H1 (cell line): ENCODE measurements at regions not wholly inside any gene's neighbourhood (a gene's known extent, or its start where the extent isn't known, plus 50 kb on each side); places are given as distances from the start of the nearest gene placed in this dataset.

ENCODE experiments used
- CTCF ChIA-PET: fragments of 300-600 bp; sonication (Branson Sonifier 250); formaldehyde crosslinking; loops from one replicate; lab custom pipeline; 2021; ENCODE audit not compliant: partially characterized antibody; lab: Charles Lee
- POLR2A ChIA-PET: fragments of 300-600 bp; sonication (Branson Sonifier 250); formaldehyde crosslinking; loops from one replicate; lab custom pipeline; 2021; ENCODE audit warnings: inconsistent platforms; ENCODE audit not compliant: partially characterized antibody; lab: Charles Lee
- DNase-seq, 2 experiments: peaks; one replicate each; pipeline versions ENCODE4 v3.0.0 to v3.0.0-alpha.2; 2010 to 2022; ENCODE audit warnings: low spot score in 2 of 2, low read depth in 1 of 2, mixed read lengths in 1 of 2
- FAIRE-seq: peaks from 2 replicates; lab custom pipeline; 2011; peaks lifted over from hg19 to GRCh38; lab: Jason Lieb, UNC
- H2AFZ ChIP-seq: 2 replicates; pipeline ENCODE4 v1.8.1; 2012; ENCODE audit warnings: low read length, inconsistent platforms
- H2AK5ac ChIP-seq: 2 replicates; pipeline ENCODE4 v1.6.1; 2013; ENCODE audit warnings: low read depth, low read length
- H2BK120ac ChIP-seq: replicated peaks from 2 replicates; pipeline ENCODE3; 2013; ENCODE audit warnings: low read depth, low read length, inconsistent platforms
- H2BK12ac ChIP-seq: 2 replicates; pipeline ENCODE4 v1.6.1; 2013; ENCODE audit warnings: low read depth, low read length
- H2BK15ac ChIP-seq: 2 replicates; pipeline ENCODE4 v1.6.1; 2013; ENCODE audit warnings: low read length
- H2BK20ac ChIP-seq: 2 replicates; pipeline ENCODE4 v1.6.1; 2013; ENCODE audit warnings: low read length
- H2BK5ac ChIP-seq: 2 replicates; pipeline ENCODE4 v1.6.1; 2013; ENCODE audit warnings: low read depth, low read length
- H3K14ac ChIP-seq: 2 replicates; pipeline ENCODE4 v1.6.1; 2013; ENCODE audit warnings: inconsistent platforms; ENCODE audit not compliant: insufficient read length
- H3K18ac ChIP-seq: 2 replicates; pipeline ENCODE4 v1.6.1; 2013; ENCODE audit warnings: low read length; ENCODE audit errors: extremely low read depth
- H3K23ac ChIP-seq: 2 replicates; pipeline ENCODE4 v1.6.1; 2013; ENCODE audit warnings: inconsistent platforms; ENCODE audit not compliant: insufficient read length
- H3K23me2 ChIP-seq: 2 replicates; pipeline ENCODE4 v1.6.1; 2013; ENCODE audit warnings: low read depth, low read length
- H3K27ac ChIP-seq: 2 replicates; pipeline ENCODE4 v1.6.1; 2011; ENCODE audit warnings: low read depth, low read length, inconsistent platforms
- H3K27me3 ChIP-seq, 4 experiments: replicated peaks in 1 of 4; 1 replicate in 1 of 4; 2 replicates in 3 of 4; pipeline versions ENCODE4 v1.6.1 to v1.8.1; 2011 to 2013; ENCODE audit warnings: low read length in 3 of 4, mild to moderate bottlenecking in 3 of 4, inconsistent platforms in 2 of 4, mixed read lengths in 2 of 4, moderate library complexity in 1 of 4; ENCODE audit not compliant: control insufficient read depth in 3 of 4, insufficient read depth in 3 of 4; ENCODE audit errors: extremely low read depth in 1 of 4
- H3K36me3 ChIP-seq, 4 experiments: 2 replicates each; pipeline versions ENCODE4 v1.6.1 to v1.8.1; 2011 to 2013; ENCODE audit warnings: mild to moderate bottlenecking in 4 of 4, low read length in 3 of 4, moderate library complexity in 2 of 4, control low read depth in 1 of 4, inconsistent platforms in 1 of 4; ENCODE audit not compliant: insufficient read depth in 4 of 4, control insufficient read depth in 2 of 4
- H3K4ac ChIP-seq: replicated peaks from 2 replicates; pipeline ENCODE3; 2013; ENCODE audit warnings: low read length, low read depth, mixed read lengths, inconsistent platforms; ENCODE audit not compliant: insufficient read length
- H3K4me1 ChIP-seq, 4 experiments: replicated peaks in 1 of 4; 1 replicate in 1 of 4; 2 replicates in 3 of 4; pipeline versions ENCODE4 v1.6.1 to v1.8.1; 2011 to 2013; ENCODE audit warnings: low read length in 3 of 4, inconsistent platforms in 2 of 4, mixed read lengths in 1 of 4; ENCODE audit not compliant: insufficient read depth in 4 of 4, control insufficient read depth in 3 of 4
- H3K4me2 ChIP-seq, 2 experiments: 2 replicates each; pipeline versions ENCODE4 v1.6.1 to v1.8.1; 2011 to 2013; ENCODE audit warnings: low read depth in 2 of 2, low read length in 2 of 2, control low read depth in 1 of 2, inconsistent platforms in 1 of 2, mild to moderate bottlenecking in 1 of 2; ENCODE audit not compliant: insufficient read depth in 1 of 2
- H3K4me3 ChIP-seq, 4 experiments: fragments of 200-600, 300-600 bp in 1 of 4; sonication (generic), shearing (Covaris generic), sonication (Bioruptor Twin) in 1 of 4; 2 replicates each; pipeline versions ENCODE4 v1.5.1 to v1.8.1; 2011 to 2016; ENCODE audit warnings: low read length in 4 of 4, low read depth in 3 of 4, control low read depth in 2 of 4, inconsistent platforms in 2 of 4, mild to moderate bottlenecking in 2 of 4, mixed read lengths in 1 of 4, moderate library complexity in 1 of 4; ENCODE audit not compliant: insufficient read depth in 2 of 4; ENCODE audit errors: extremely low read depth in 1 of 4
- H3K56ac ChIP-seq: replicated peaks from 2 replicates; pipeline ENCODE3; 2013; ENCODE audit warnings: low read depth, mild to moderate bottlenecking, mixed read lengths, low read length, inconsistent platforms; ENCODE audit not compliant: insufficient read length
- H3K79me1 ChIP-seq: 2 replicates; pipeline ENCODE4 v1.6.1; 2013; ENCODE audit warnings: low read depth, low read length, control low read depth
- H3K79me2 ChIP-seq, 2 experiments: 2 replicates each; pipeline versions ENCODE4 v1.6.1 to v1.8.1; 2012 to 2013; ENCODE audit warnings: low read length in 2 of 2, mild to moderate bottlenecking in 2 of 2, inconsistent platforms in 1 of 2; ENCODE audit not compliant: insufficient read depth in 2 of 2, control insufficient read depth in 1 of 2
- H3K9ac ChIP-seq, 4 experiments: replicated peaks in 1 of 4; 1 replicate in 1 of 4; 2 replicates in 3 of 4; pipeline versions ENCODE4 v1.6.1 to v1.8.1; 2011 to 2013; ENCODE audit warnings: low read depth in 3 of 4, low read length in 3 of 4, control low read depth in 2 of 4, mild to moderate bottlenecking in 2 of 4, moderate library complexity in 2 of 4, inconsistent platforms in 1 of 4; ENCODE audit errors: extremely low read depth in 1 of 4
- H3K9me3 ChIP-seq, 2 experiments: 2 replicates each; pipeline versions ENCODE4 v1.6.1 to v1.8.1; 2012 to 2013; ENCODE audit warnings: mild to moderate bottlenecking in 2 of 2, moderate library complexity in 2 of 2, control low read depth in 1 of 2, inconsistent platforms in 1 of 2, low read depth in 1 of 2, low read length in 1 of 2, mixed read lengths in 1 of 2; ENCODE audit not compliant: insufficient read depth in 2 of 2
- H4K20me1 ChIP-seq, 2 experiments: replicated peaks in 1 of 2; 2 replicates each; pipeline versions ENCODE3 to v1.8.1; 2011 to 2013; ENCODE audit warnings: inconsistent platforms in 2 of 2, low read length in 2 of 2, mild to moderate bottlenecking in 1 of 2; ENCODE audit not compliant: insufficient read depth in 2 of 2, control insufficient read depth in 1 of 2
- H4K5ac ChIP-seq: 2 replicates; pipeline ENCODE4 v1.6.1; 2013; ENCODE audit warnings: low read length, low read depth, mixed read lengths, inconsistent platforms; ENCODE audit not compliant: insufficient read length
- H4K8ac ChIP-seq: 2 replicates; pipeline ENCODE4 v1.8.0; 2013; ENCODE audit warnings: mild to moderate bottlenecking, moderate library complexity, low read length, inconsistent platforms; ENCODE audit not compliant: insufficient read depth; ENCODE audit errors: extremely low read depth
- H4K91ac ChIP-seq: replicated peaks from 2 replicates; pipeline ENCODE3; 2013; ENCODE audit warnings: low read length, mixed read lengths, inconsistent platforms; ENCODE audit not compliant: insufficient read length
- BRCA1 ChIP-seq: IDR thresholded peaks from 2 replicates; pipeline ENCODE4 v1.6.1; 2012; ENCODE audit warnings: low read depth, low read length, improper control_type of control experiment
- CBX5 ChIP-seq: fragments of 300-800, 300-1000 bp; sonication (generic); IDR thresholded peaks from 2 replicates; pipeline ENCODE4 v1.7.1; 2016; ENCODE audit warnings: antibody characterized with exemption, low read length, low read depth
- CHD1 ChIP-seq: IDR thresholded peaks from 2 replicates; pipeline ENCODE4 v1.6.1; 2012; ENCODE audit warnings: low read depth, low read length, improper control_type of control experiment
- GABPA ChIP-seq: IDR thresholded peaks from 2 replicates; pipeline ENCODE4 v1.6.1; 2011; ENCODE audit warnings: mild to moderate bottlenecking, low read length, moderate library complexity, borderline replicate concordance; ENCODE audit not compliant: insufficient read depth
- HDAC2 ChIP-seq, 2 experiments: fragments of 300-600 bp in 1 of 2; sonication (generic) in 1 of 2; IDR thresholded peaks; 2 replicates each; pipeline ENCODE4 v1.6.1; 2011 to 2012; ENCODE audit warnings: low read depth in 2 of 2, low read length in 2 of 2, mild to moderate bottlenecking in 2 of 2, moderate library complexity in 2 of 2, borderline replicate concordance in 1 of 2, inconsistent platforms in 1 of 2
- KDM4A ChIP-seq: IDR thresholded peaks from one replicate; pipeline ENCODE4 v1.7.1; 2012; ENCODE audit warnings: low read depth, mild to moderate bottlenecking, moderate library complexity, low read length, inconsistent platforms; ENCODE audit not compliant: severe bottlenecking
- RFX5 ChIP-seq: IDR thresholded peaks from 2 replicates; pipeline ENCODE4 v1.6.1; 2011; ENCODE audit warnings: low read depth, low read length, improper control_type of control experiment, borderline replicate concordance
- SAP30 ChIP-seq: fragments of 300-600 bp; sonication (generic); IDR thresholded peaks from 2 replicates; pipeline ENCODE4 v1.7.1; 2012; ENCODE audit warnings: low read length, moderate library complexity, mild to moderate bottlenecking, inconsistent platforms; ENCODE audit not compliant: insufficient read depth, insufficient replicate concordance
- SIN3A ChIP-seq, 2 experiments: IDR thresholded peaks in 1 of 2; conservative IDR thresholded peaks in 1 of 2; 2 replicates each; pipeline ENCODE4 v1.6.1; 2011 to 2012; ENCODE audit warnings: low read length in 2 of 2, improper control_type of control experiment in 1 of 2, low read depth in 1 of 2, mild to moderate bottlenecking in 1 of 2
- SIRT6 ChIP-seq: IDR thresholded peaks from one replicate; pipeline ENCODE4 v1.7.1; 2012; ENCODE audit warnings: low read length, inconsistent platforms
- SUZ12 ChIP-seq: fragments of 200-600 bp; sonication (generic); IDR thresholded peaks from 2 replicates; pipeline ENCODE4 v1.6.1; 2012; ENCODE audit warnings: mild to moderate bottlenecking, inconsistent platforms, low read length, moderate library complexity, mixed read lengths
- TEAD4 ChIP-seq: IDR thresholded peaks from 2 replicates; pipeline ENCODE4 v1.6.1; 2012; ENCODE audit warnings: low read depth, low read length, inconsistent platforms, mixed read lengths
- WGBS, 2 experiments: shearing (Covaris generic) in 1 of 2; methylation state at CpG; one replicate each; pipeline versions ENCODE4 v1.1.6 to v1.1.7; 2013 to 2015; ENCODE audit warnings: low lambda C conversion rate in 2 of 2, mixed read lengths in 2 of 2, inconsistent platforms in 1 of 2, low coverage in 1 of 2, missing lambda C conversion rate in 1 of 2; ENCODE audit not compliant: insufficient replicate concordance in 2 of 2, insufficient coverage in 1 of 2, insufficient read length in 1 of 2; ENCODE audit errors: extremely low coverage in 1 of 2, missing lambda C conversion rate in 1 of 2; 5-methylcytosine and 5-hydroxymethylcytosine counted together

DNA sequence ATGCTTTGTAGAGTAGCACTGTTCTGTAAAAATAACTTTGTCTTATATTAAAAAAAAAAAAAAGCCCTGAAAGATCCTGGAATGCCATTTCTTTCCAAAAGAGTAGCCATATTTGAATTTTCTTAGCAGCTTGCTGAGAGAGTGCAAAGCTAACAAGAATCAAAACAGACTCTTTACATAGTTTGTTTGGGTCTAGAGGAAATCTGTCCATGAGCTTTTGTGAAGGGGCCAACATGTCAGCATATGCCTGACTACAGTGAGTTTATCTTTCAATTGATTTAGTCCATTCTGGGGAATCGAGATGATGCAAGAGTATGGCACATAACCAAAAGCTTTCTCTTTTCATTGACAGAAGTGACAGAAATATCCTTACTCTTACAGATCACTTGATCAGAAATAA lies 777.7 kb upstream of the ACVR2A start:
- Histone ChIP-seq H3K9ac (no peak overlapping the region), H3K4ac (no peak overlapping the region), H3K18ac (no peak overlapping the region), H2BK15ac (no peak overlapping the region), H3K23me2 (no peaks in the 10 kb centered on the region), H3K9me3 (no peaks in the 10 kb centered on the region), H4K20me1 (no peaks in the 10 kb centered on the region), H4K5ac (no peak overlapping the region), H3K56ac (no peak overlapping the region), H2AK5ac (no peak overlapping the region), H2AFZ (no peak overlapping the region), H4K8ac (no peak overlapping the region), H3K36me3 (no peaks in the 10 kb centered on the region; a peak in 1 of 8 replicates), H3K14ac (no peak overlapping the region), H3K23ac (no peak overlapping the region), H2BK20ac (no peak overlapping the region), H3K79me1 (no peaks in the 10 kb centered on the region), H4K91ac (no peak overlapping the region), H3K27ac (no peak overlapping the region), H3K4me3 (no peak overlapping the region), H3K4me1 (no peaks in the 10 kb centered on the region), H2BK12ac (no peak overlapping the region), H2BK5ac (no peak overlapping the region), H3K79me2 (no peaks in the 10 kb centered on the region), H3K27me3 (no peaks in the 10 kb centered on the region), H3K4me2 (no peak overlapping the region), H2BK120ac (no peak overlapping the region)
- 96% methylated on average over 1 of the region's 1 CpG; no CpG with 5 or more reads in 1 of the 2 experiments for WGBS, 2 experiments
- DNase-seq (no peak), FAIRE-seq (no peak)
- ChIA-PET POLR2A (no interaction called here), CTCF (interaction anchor here (0.8 to 1.8 kb wide), 2 partner anchors 16 to 209 kb away, joined by 4 to 5 read pairs; no protein-coding TSS in a partner anchor)
- no peak for TF ChIP-seq SIRT6
- no peak for TF ChIP-seq SAP30
- TF ChIP-seq CBX5 = no peak
- TF ChIP-seq TEAD4 = no peak
- TF ChIP-seq SUZ12 = no peak
- no peak for TF ChIP-seq SIN3A (conservative IDR thresholded peaks at IDR 0.05 in 1 of 2, IDR thresholded peaks at IDR 0.05 in 1 of 2; ENCODE audit: low read depth in 1 of 2, low read length in 2 of 2)
- TF ChIP-seq KDM4A = no peak
- no peak for TF ChIP-seq GABPA
- no peak for TF ChIP-seq RFX5
- TF ChIP-seq CHD1 = no peak
- TF ChIP-seq HDAC2 (IDR thresholded peaks at IDR 0.05; ENCODE audit: borderline replicate concordance in 1 of 2, low read depth in 2 of 2, low read length in 2 of 2) = no peak
- no peak for TF ChIP-seq BRCA1
